H1 (cell line): ENCODE measurements at regions not wholly inside any gene's neighbourhood (a gene's known extent, or its start where the extent isn't known, plus 50 kb on each side); places are given as distances from the start of the nearest gene placed in this dataset.

Source experiments
- CTCF ChIA-PET: fragments of 300-600 bp; sonication (Branson Sonifier 250); formaldehyde crosslinking; loops from one replicate; lab custom pipeline; 2021; ENCODE audit not compliant: partially characterized antibody; lab: Charles Lee
- POLR2A ChIA-PET: fragments of 300-600 bp; sonication (Branson Sonifier 250); formaldehyde crosslinking; loops from one replicate; lab custom pipeline; 2021; ENCODE audit warnings: inconsistent platforms; ENCODE audit not compliant: partially characterized antibody; lab: Charles Lee
- DNase-seq, 2 experiments: peaks; one replicate each; pipeline versions ENCODE4 v3.0.0 to v3.0.0-alpha.2; 2010 to 2022; ENCODE audit warnings: low spot score in 2 of 2, low read depth in 1 of 2, mixed read lengths in 1 of 2
- FAIRE-seq: peaks from 2 replicates; lab custom pipeline; 2011; peaks lifted over from hg19 to GRCh38; lab: Jason Lieb, UNC
- H2AFZ ChIP-seq: 2 replicates; pipeline ENCODE4 v1.8.1; 2012; ENCODE audit warnings: low read length, inconsistent platforms
- H2AK5ac ChIP-seq: 2 replicates; pipeline ENCODE4 v1.6.1; 2013; ENCODE audit warnings: low read depth, low read length
- H2BK120ac ChIP-seq: replicated peaks from 2 replicates; pipeline ENCODE3; 2013; ENCODE audit warnings: low read depth, low read length, inconsistent platforms
- H2BK12ac ChIP-seq: 2 replicates; pipeline ENCODE4 v1.6.1; 2013; ENCODE audit warnings: low read depth, low read length
- H2BK15ac ChIP-seq: 2 replicates; pipeline ENCODE4 v1.6.1; 2013; ENCODE audit warnings: low read length
- H2BK20ac ChIP-seq: 2 replicates; pipeline ENCODE4 v1.6.1; 2013; ENCODE audit warnings: low read length
- H2BK5ac ChIP-seq: 2 replicates; pipeline ENCODE4 v1.6.1; 2013; ENCODE audit warnings: low read depth, low read length
- H3K14ac ChIP-seq: 2 replicates; pipeline ENCODE4 v1.6.1; 2013; ENCODE audit warnings: inconsistent platforms; ENCODE audit not compliant: insufficient read length
- H3K18ac ChIP-seq: 2 replicates; pipeline ENCODE4 v1.6.1; 2013; ENCODE audit warnings: low read length; ENCODE audit errors: extremely low read depth
- H3K23ac ChIP-seq: 2 replicates; pipeline ENCODE4 v1.6.1; 2013; ENCODE audit warnings: inconsistent platforms; ENCODE audit not compliant: insufficient read length
- H3K23me2 ChIP-seq: 2 replicates; pipeline ENCODE4 v1.6.1; 2013; ENCODE audit warnings: low read depth, low read length
- H3K27ac ChIP-seq: 2 replicates; pipeline ENCODE4 v1.6.1; 2011; ENCODE audit warnings: low read depth, low read length, inconsistent platforms
- H3K27me3 ChIP-seq, 4 experiments: replicated peaks in 1 of 4; 1 replicate in 1 of 4; 2 replicates in 3 of 4; pipeline versions ENCODE4 v1.6.1 to v1.8.1; 2011 to 2013; ENCODE audit warnings: low read length in 3 of 4, mild to moderate bottlenecking in 3 of 4, inconsistent platforms in 2 of 4, mixed read lengths in 2 of 4, moderate library complexity in 1 of 4; ENCODE audit not compliant: control insufficient read depth in 3 of 4, insufficient read depth in 3 of 4; ENCODE audit errors: extremely low read depth in 1 of 4
- H3K36me3 ChIP-seq, 4 experiments: 2 replicates each; pipeline versions ENCODE4 v1.6.1 to v1.8.1; 2011 to 2013; ENCODE audit warnings: mild to moderate bottlenecking in 4 of 4, low read length in 3 of 4, moderate library complexity in 2 of 4, control low read depth in 1 of 4, inconsistent platforms in 1 of 4; ENCODE audit not compliant: insufficient read depth in 4 of 4, control insufficient read depth in 2 of 4
- H3K4ac ChIP-seq: replicated peaks from 2 replicates; pipeline ENCODE3; 2013; ENCODE audit warnings: low read length, low read depth, mixed read lengths, inconsistent platforms; ENCODE audit not compliant: insufficient read length
- H3K4me1 ChIP-seq, 4 experiments: replicated peaks in 1 of 4; 1 replicate in 1 of 4; 2 replicates in 3 of 4; pipeline versions ENCODE4 v1.6.1 to v1.8.1; 2011 to 2013; ENCODE audit warnings: low read length in 3 of 4, inconsistent platforms in 2 of 4, mixed read lengths in 1 of 4; ENCODE audit not compliant: insufficient read depth in 4 of 4, control insufficient read depth in 3 of 4
- H3K4me2 ChIP-seq, 2 experiments: 2 replicates each; pipeline versions ENCODE4 v1.6.1 to v1.8.1; 2011 to 2013; ENCODE audit warnings: low read depth in 2 of 2, low read length in 2 of 2, control low read depth in 1 of 2, inconsistent platforms in 1 of 2, mild to moderate bottlenecking in 1 of 2; ENCODE audit not compliant: insufficient read depth in 1 of 2
- H3K4me3 ChIP-seq, 4 experiments: fragments of 200-600, 300-600 bp in 1 of 4; sonication (generic), shearing (Covaris generic), sonication (Bioruptor Twin) in 1 of 4; 2 replicates each; pipeline versions ENCODE4 v1.5.1 to v1.8.1; 2011 to 2016; ENCODE audit warnings: low read length in 4 of 4, low read depth in 3 of 4, control low read depth in 2 of 4, inconsistent platforms in 2 of 4, mild to moderate bottlenecking in 2 of 4, mixed read lengths in 1 of 4, moderate library complexity in 1 of 4; ENCODE audit not compliant: insufficient read depth in 2 of 4; ENCODE audit errors: extremely low read depth in 1 of 4
- H3K56ac ChIP-seq: replicated peaks from 2 replicates; pipeline ENCODE3; 2013; ENCODE audit warnings: low read depth, mild to moderate bottlenecking, mixed read lengths, low read length, inconsistent platforms; ENCODE audit not compliant: insufficient read length
- H3K79me1 ChIP-seq: 2 replicates; pipeline ENCODE4 v1.6.1; 2013; ENCODE audit warnings: low read depth, low read length, control low read depth
- H3K79me2 ChIP-seq, 2 experiments: 2 replicates each; pipeline versions ENCODE4 v1.6.1 to v1.8.1; 2012 to 2013; ENCODE audit warnings: low read length in 2 of 2, mild to moderate bottlenecking in 2 of 2, inconsistent platforms in 1 of 2; ENCODE audit not compliant: insufficient read depth in 2 of 2, control insufficient read depth in 1 of 2
- H3K9ac ChIP-seq, 4 experiments: replicated peaks in 1 of 4; 1 replicate in 1 of 4; 2 replicates in 3 of 4; pipeline versions ENCODE4 v1.6.1 to v1.8.1; 2011 to 2013; ENCODE audit warnings: low read depth in 3 of 4, low read length in 3 of 4, control low read depth in 2 of 4, mild to moderate bottlenecking in 2 of 4, moderate library complexity in 2 of 4, inconsistent platforms in 1 of 4; ENCODE audit errors: extremely low read depth in 1 of 4
- H3K9me3 ChIP-seq, 2 experiments: 2 replicates each; pipeline versions ENCODE4 v1.6.1 to v1.8.1; 2012 to 2013; ENCODE audit warnings: mild to moderate bottlenecking in 2 of 2, moderate library complexity in 2 of 2, control low read depth in 1 of 2, inconsistent platforms in 1 of 2, low read depth in 1 of 2, low read length in 1 of 2, mixed read lengths in 1 of 2; ENCODE audit not compliant: insufficient read depth in 2 of 2
- H4K20me1 ChIP-seq, 2 experiments: replicated peaks in 1 of 2; 2 replicates each; pipeline versions ENCODE3 to v1.8.1; 2011 to 2013; ENCODE audit warnings: inconsistent platforms in 2 of 2, low read length in 2 of 2, mild to moderate bottlenecking in 1 of 2; ENCODE audit not compliant: insufficient read depth in 2 of 2, control insufficient read depth in 1 of 2
- H4K5ac ChIP-seq: 2 replicates; pipeline ENCODE4 v1.6.1; 2013; ENCODE audit warnings: low read length, low read depth, mixed read lengths, inconsistent platforms; ENCODE audit not compliant: insufficient read length
- H4K8ac ChIP-seq: 2 replicates; pipeline ENCODE4 v1.8.0; 2013; ENCODE audit warnings: mild to moderate bottlenecking, moderate library complexity, low read length, inconsistent platforms; ENCODE audit not compliant: insufficient read depth; ENCODE audit errors: extremely low read depth
- H4K91ac ChIP-seq: replicated peaks from 2 replicates; pipeline ENCODE3; 2013; ENCODE audit warnings: low read length, mixed read lengths, inconsistent platforms; ENCODE audit not compliant: insufficient read length
- EP300 ChIP-seq, 2 experiments: IDR thresholded peaks; 1 replicate in 1 of 2; 2 replicates in 1 of 2; pipeline ENCODE4 v1.6.1; 2011 to 2012; ENCODE audit warnings: low read depth in 2 of 2, low read length in 2 of 2, mild to moderate bottlenecking in 2 of 2, borderline replicate concordance in 1 of 2, inconsistent platforms in 1 of 2, moderate library complexity in 1 of 2
- NRF1 ChIP-seq: IDR thresholded peaks from 2 replicates; pipeline ENCODE4 v1.6.1; 2011; ENCODE audit warnings: mild to moderate bottlenecking, low read depth, low read length, improper control_type of control experiment
- YY1 ChIP-seq: IDR thresholded peaks from 2 replicates; pipeline ENCODE4 v1.6.1; 2011; ENCODE audit warnings: low read depth, mild to moderate bottlenecking, low read length
- WGBS, 2 experiments: shearing (Covaris generic) in 1 of 2; methylation state at CpG; one replicate each; pipeline versions ENCODE4 v1.1.6 to v1.1.7; 2013 to 2015; ENCODE audit warnings: low lambda C conversion rate in 2 of 2, mixed read lengths in 2 of 2, inconsistent platforms in 1 of 2, low coverage in 1 of 2, missing lambda C conversion rate in 1 of 2; ENCODE audit not compliant: insufficient replicate concordance in 2 of 2, insufficient coverage in 1 of 2, insufficient read length in 1 of 2; ENCODE audit errors: extremely low coverage in 1 of 2, missing lambda C conversion rate in 1 of 2; 5-methylcytosine and 5-hydroxymethylcytosine counted together

- no peaks in the 10 kb centered on the region for H3K36me3 ChIP-seq
- TF ChIP-seq YY1 (no peak), NRF1 (no peak), EP300 (IDR thresholded peaks at IDR 0.05; ENCODE audit: borderline replicate concordance in 1 of 2, low read depth in 2 of 2, low read length in 2 of 2) (no peak)
Measured at GRCh38 chr18:7454429-7454828, 112.7 kb upstream of the PTPRM start.

More at GRCh38 chr18:7454429-7454828, 112.7 kb upstream of the PTPRM start:
- H3K79me2 ChIP-seq, result no peaks in the 10 kb centered on the region
- H3K56ac ChIP-seq, result no peak overlapping the region
- H3K9me3 ChIP-seq, result no peaks in the 10 kb centered on the region
- no peak overlapping the region for H2BK120ac ChIP-seq
- H3K9ac ChIP-seq, result no peak overlapping the region
- no peak overlapping the region for H2BK20ac ChIP-seq
- H3K14ac ChIP-seq, result no peak overlapping the region
- no peak overlapping the region for H3K18ac ChIP-seq
- H3K4me1 ChIP-seq, result no peaks in the 10 kb centered on the region; a peak in 1 of 7 replicates
- H3K4me2 ChIP-seq, result no peak overlapping the region
- no peak for DNase-seq
- CTCF ChIA-PET, result interaction anchor here (2.4 to 4.1 kb wide), 2 partner anchors 10 to 181 kb away, joined by 9 to 19 read pairs; no protein-coding TSS in a partner anchor
- H3K23ac ChIP-seq, result no peak overlapping the region
- POLR2A ChIA-PET, result interaction anchor here (0.5 to 1.3 kb wide), 2 partner anchors 12 to 506 kb away, joined by 3 read pairs; no protein-coding TSS in a partner anchor
- no peak overlapping the region for H2AK5ac ChIP-seq
- no peak overlapping the region for H4K91ac ChIP-seq
- H3K27ac ChIP-seq, result no peak overlapping the region
- no peak for FAIRE-seq
- no peak overlapping the region for H4K5ac ChIP-seq
- 82% methylated on average over 6 of the region's 6 CpGs; no CpG with 5 or more reads in 1 of the 2 experiments for WGBS, 2 experiments
- H4K20me1 ChIP-seq, result no peaks in the 10 kb centered on the region
- H2BK12ac ChIP-seq, result no peak overlapping the region
- H3K4ac ChIP-seq, result no peak overlapping the region
- H4K8ac ChIP-seq, result no peak overlapping the region
- H3K27me3 ChIP-seq, result no peaks in the 10 kb centered on the region
- no peak overlapping the region for H2BK15ac ChIP-seq
- H2AFZ ChIP-seq, result no peak overlapping the region
- no peaks in the 10 kb centered on the region for H3K23me2 ChIP-seq
- H3K4me3 ChIP-seq, result no peak overlapping the region
- no peak overlapping the region for H2BK5ac ChIP-seq
- H3K79me1 ChIP-seq, result no peaks in the 10 kb centered on the region
